ENCODE measurements at regions not wholly inside any gene's neighbourhood (a gene's known extent, or its start where the extent isn't known, plus 50 kb on each side); places are given as distances from the start of the nearest gene placed in this dataset.

GRCh38 chr20:60963146-60963545 lies 288.9 kb upstream of the CDH4 start:
- no peak overlapping the region for H3K23ac ChIP-seq (ENCODE audit: low read depth, low read length)
- no peak for DNase-seq
- H2AK5ac ChIP-seq (ENCODE audit: low read depth, low read length): no peak overlapping the region
- ATAC-seq (ENCODE audit: low read depth): no peak
- no TSS peak for BruUV-seq (replicated peaks)
- no peak overlapping the region for H2AFZ ChIP-seq (replicated peaks; ENCODE audit: low read length, poor library complexity)
- no peak overlapping the region for H2AK9ac ChIP-seq (replicated peaks; ENCODE audit: low read depth, low read length, poor library complexity)
- ChIA-PET POLR2A (ENCODE audit: unreplicated experiment) (no interaction called here), CTCF (no interaction called here)
- H3K18ac ChIP-seq (ENCODE audit: low read depth, low read length): no peak overlapping the region
- peaks cover 27% of the 10 kb centered on the region for H3K9me3 ChIP-seq (ENCODE audit: control insufficient read depth, insufficient read depth, low read length)
- H3K4me3 ChIP-seq (ENCODE audit: insufficient read depth, low read depth, low read length): no peak overlapping the region
- no peak overlapping the region for H4K91ac ChIP-seq (ENCODE audit: insufficient read depth, low read depth, low read length)
- H2BK120ac ChIP-seq (ENCODE audit: low read depth, low read length): no peak overlapping the region
- no peaks in the 10 kb centered on the region for H3K79me1 ChIP-seq (ENCODE audit: low read depth in 1 of 2, low read length in 2 of 2)
- intact Hi-C loops (cut with micrococcal nuclease): no loop called here
- no peaks in the 10 kb centered on the region for H4K20me1 ChIP-seq (ENCODE audit: insufficient read depth, low read length)
- no peak overlapping the region for H3K4ac ChIP-seq (ENCODE audit: low read depth, low read length)
- dilution Hi-C loops (cut with HindIII; ENCODE audit: low sequenced_read_pairs, unreplicated experiment): no loop called here
- in situ Hi-C loops (cut with MboI; ENCODE audit: low sequenced_read_pairs): no loop called here
- H3K36me3 ChIP-seq (ENCODE audit: control insufficient read depth, insufficient read depth, low read length): no peaks in the 10 kb centered on the region
- H3K9me1 ChIP-seq (ENCODE audit: insufficient read depth, low read length): no peaks in the 10 kb centered on the region
- no peak overlapping the region for H4K5ac ChIP-seq (ENCODE audit: low read depth, low read length)
- H3K14ac ChIP-seq (replicated peaks; ENCODE audit: low read depth, low read length): no peak overlapping the region
- H3K4me2 ChIP-seq (ENCODE audit: low read depth, low read length): no peak overlapping the region
- H4K8ac ChIP-seq (ENCODE audit: low read depth in 2 of 2, low read length in 2 of 2): no peak overlapping the region
- no peak overlapping the region for H2BK5ac ChIP-seq (ENCODE audit: low read depth, low read length, poor library complexity, severe bottlenecking)
- no peak overlapping the region for H2BK15ac ChIP-seq (ENCODE audit: low read depth, low read length)
- no peak overlapping the region for H3K27ac ChIP-seq (ENCODE audit: insufficient read depth, low read length)
- WGBS, 2 experiments (ENCODE audit: extremely low coverage in 2 of 2, insufficient read length in 1 of 2): no CpG with 5 or more reads among the region's 3 CpGs
- H3K56ac ChIP-seq (ENCODE audit: extremely low read depth, insufficient read depth, low read length): no peak overlapping the region
- no peaks in the 10 kb centered on the region for H3K27me3 ChIP-seq (ENCODE audit: control insufficient read depth, insufficient read depth, low read length)
- H3K4me1 ChIP-seq (ENCODE audit: control insufficient read depth, insufficient read depth, low read length): no peaks in the 10 kb centered on the region
- no peak for TF ChIP-seq RFX5 (IDR thresholded peaks at IDR 0.05; ENCODE audit: low read depth, low read length)
- no peak for TF ChIP-seq CEBPB (IDR thresholded peaks at IDR 0.05; ENCODE audit: low read depth, low read length)
- TF ChIP-seq ELK1 (IDR thresholded peaks at IDR 0.05; ENCODE audit: borderline replicate concordance, low read depth, low read length): no peak
- TF ChIP-seq USF2 (IDR thresholded peaks at IDR 0.05; ENCODE audit: low read depth, low read length): no peak
- H2BK20ac ChIP-seq (ENCODE audit: low read depth, low read length): no peak overlapping the region
- H3K9ac ChIP-seq (ENCODE audit: low read depth, low read length): no peak overlapping the region
